Panc1 (cell line): ENCODE measurements at regions not wholly inside any gene's neighbourhood (a gene's known extent, or its start where the extent isn't known, plus 50 kb on each side); places are given as distances from the start of the nearest gene placed in this dataset.

Experiments used
- CTCF ChIP-seq: fragments of 450-650 bp; IDR thresholded peaks from 2 replicates; pipeline ENCODE4 v1.5.1; 2017; ENCODE audit warnings: mild to moderate bottlenecking
- SIN3A ChIP-seq: IDR thresholded peaks from 2 replicates; pipeline ENCODE4 v1.6.1; 2012; ENCODE audit warnings: low read depth, mild to moderate bottlenecking, low read length, moderate library complexity, borderline replicate concordance; ENCODE audit not compliant: insufficient read depth

DNA sequence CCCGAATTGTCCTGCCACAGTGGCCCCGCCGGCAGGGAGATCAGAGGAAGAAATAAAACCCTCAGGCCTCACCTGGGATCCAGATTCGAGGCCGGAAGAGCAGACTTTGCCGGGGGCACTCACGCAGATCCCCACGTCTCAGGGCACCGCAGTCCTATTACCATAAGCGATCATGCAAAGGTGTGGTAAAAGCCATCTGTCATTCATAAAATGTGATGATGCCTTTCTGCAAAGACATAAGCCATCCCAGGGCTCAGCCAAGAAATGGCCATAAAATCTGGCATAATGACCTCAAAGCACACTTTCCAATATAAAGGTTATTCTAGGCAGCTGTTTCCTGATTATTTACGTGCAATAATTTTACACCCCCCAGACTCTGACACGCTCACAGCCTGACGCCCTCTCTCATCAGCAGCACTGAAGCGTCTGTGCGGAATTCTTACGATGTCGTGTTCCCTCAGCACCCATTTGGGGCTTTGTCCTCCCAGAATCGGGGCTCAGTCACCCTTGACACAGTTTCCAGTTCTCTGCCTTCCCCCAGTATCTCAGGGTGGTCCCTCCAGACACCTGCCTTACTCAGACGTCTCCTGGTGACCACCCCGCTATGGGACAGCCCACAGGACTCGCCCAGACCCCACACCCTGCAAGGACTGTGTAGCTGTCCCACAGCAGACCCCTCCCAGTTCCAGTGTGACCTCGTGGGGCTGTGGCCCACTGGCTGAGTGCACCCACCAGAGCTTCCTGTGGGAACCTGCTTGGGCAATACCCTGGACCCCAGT, 74.3 kb upstream of the FAM20C start:
- no peak for TF ChIP-seq CTCF
- no peak for TF ChIP-seq SIN3A
